Activated CD4-positive, alpha-beta T cell treated with anti-CD3 and anti-CD28 coated beads for 36 hours (primary cell): ENCODE measurements at regions not wholly inside any gene's neighbourhood (a gene's known extent, or its start where the extent isn't known, plus 50 kb on each side); places are given as distances from the start of the nearest gene placed in this dataset.

Experiments used
- ATAC-seq: fragments of 200-7000 bp; cut with Tn5 transposase; one replicate; pipeline ENCODE4 v1.10.0; 2021; ENCODE audit warnings: mild to moderate bottlenecking, moderate library complexity
- CTCF ChIA-PET: fragments of 350-600 bp; sonication (Branson Sonifier 250); formaldehyde crosslinking; loops from one replicate; lab custom pipeline; 2021; ENCODE audit warnings: antibody characterized with exemption; lab: Charles Lee
- POLR2A ChIA-PET: fragments of 350-600 bp; sonication (Branson Sonifier 250); formaldehyde crosslinking; loops from one replicate; lab custom pipeline; 2021; ENCODE audit warnings: antibody characterized with exemption, inconsistent platforms; lab: Charles Lee
- DNase-seq: peaks from one replicate; pipeline ENCODE4 v3.0.0-alpha.2; 2020
- H3K27ac Mint-ChIP-seq: one replicate; pipeline ENCODE4 v1.8.0; 2021; ENCODE audit warnings: mixed read lengths
- H3K27me3 Mint-ChIP-seq: one replicate; pipeline ENCODE4 v1.8.0; 2021; ENCODE audit warnings: mixed read lengths
- H3K36me3 Mint-ChIP-seq: one replicate; pipeline ENCODE4 v1.8.0; 2021; ENCODE audit warnings: low read depth, mixed read lengths
- H3K4me1 Mint-ChIP-seq: one replicate; pipeline ENCODE4 v1.8.0; 2021; ENCODE audit warnings: mixed read lengths
- H3K4me3 Mint-ChIP-seq: one replicate; pipeline ENCODE4 v1.8.0; 2021; ENCODE audit warnings: mild to moderate bottlenecking, moderate library complexity, mixed read lengths
- H3K9me3 Mint-ChIP-seq: one replicate; pipeline ENCODE4 v1.8.0; 2021; ENCODE audit warnings: low read depth, mixed read lengths
- intact Hi-C, 2 experiments: fragments of 100-400 bp; cut with DNase I in 1 of 2; cut with micrococcal nuclease in 1 of 2; formaldehyde crosslinking; loops; one replicate each; pipeline versions ENCODE4 v1.14.2 to v1.15.1; 2022 to 2024; cut with DNase I, micrococcal nuclease

DNA sequence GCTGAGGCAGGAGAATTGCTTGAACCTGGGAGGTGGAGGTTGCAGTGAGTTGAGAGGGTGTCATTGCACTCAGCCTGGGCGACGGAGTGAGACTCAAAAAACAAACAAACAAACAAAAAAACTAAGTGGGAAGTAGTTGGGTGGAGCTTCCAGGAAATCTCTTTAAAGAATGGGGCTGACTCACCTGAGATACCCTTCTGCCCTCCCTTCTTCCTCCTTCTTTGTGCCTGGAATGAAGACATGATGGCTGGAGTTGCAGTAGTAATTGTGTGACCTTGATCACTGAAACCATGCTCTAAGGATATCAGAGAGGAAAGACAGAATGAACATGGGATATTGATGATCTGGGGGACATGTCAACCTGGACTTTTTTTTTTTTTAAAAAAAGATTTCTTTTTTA, 87.6 kb upstream of the MED13L start:
- intact Hi-C loops: no loop called here
- ChIA-PET CTCF (interaction anchor here (0.9 kb wide), 1 partner anchor 14 kb away, joined by 3 read pairs; no protein-coding TSS in a partner anchor), POLR2A (no interaction called here)
- no peaks in the 10 kb centered on the region for H3K27me3 Mint-ChIP-seq
- no peak overlapping the region for H3K4me3 Mint-ChIP-seq
- H3K27ac Mint-ChIP-seq: no peak overlapping the region
- H3K36me3 Mint-ChIP-seq: no peaks in the 10 kb centered on the region
- ATAC-seq: no peak
- H3K4me1 Mint-ChIP-seq: peaks cover 11% of the 10 kb centered on the region
- no peak for DNase-seq
- H3K9me3 Mint-ChIP-seq: no peaks in the 10 kb centered on the region

DNA sequence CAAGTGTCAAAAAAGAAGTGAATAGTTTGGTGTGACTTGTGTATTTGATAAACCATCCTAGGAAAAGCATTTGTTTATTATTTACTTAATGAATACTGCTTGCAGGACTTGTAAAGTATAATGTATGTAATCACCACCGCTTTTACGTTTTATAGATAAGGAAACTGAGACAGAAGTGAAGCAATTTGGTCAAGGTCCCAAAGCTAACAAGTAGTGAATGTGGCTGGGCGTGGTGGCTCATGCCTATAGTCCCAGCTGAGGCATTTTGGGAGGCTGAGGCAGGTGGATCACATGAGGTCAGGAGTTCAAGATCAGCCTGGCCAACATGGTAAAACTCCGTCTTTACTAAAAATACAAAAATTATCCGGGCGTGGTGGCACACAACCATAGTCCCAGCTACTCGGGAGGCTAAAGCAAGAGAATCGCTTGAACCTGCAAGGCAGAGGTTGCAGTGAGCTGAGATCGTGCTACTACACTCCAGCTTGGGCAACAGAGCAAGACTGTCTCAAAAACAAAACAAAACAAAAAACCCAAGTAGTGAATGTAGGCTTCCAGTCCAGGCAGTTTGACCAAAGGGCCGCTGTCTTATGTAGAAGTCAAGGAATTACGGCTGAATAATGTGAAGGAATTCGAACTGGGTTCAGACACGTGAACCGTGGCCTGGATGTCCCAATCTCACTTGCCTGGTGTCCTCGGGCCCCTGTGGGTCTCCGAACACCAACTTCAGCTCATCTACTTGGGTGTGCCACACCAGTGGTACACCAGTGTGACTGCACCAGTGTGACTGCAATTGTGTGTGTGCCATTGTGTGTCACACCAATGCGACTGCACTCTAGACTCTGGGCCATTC, 88.3 kb upstream of the MED13L start:
- POLR2A ChIA-PET: no interaction called here
- ATAC-seq (no peak), DNase-seq (no peak)
- H3K9me3 Mint-ChIP-seq: no peaks in the 10 kb centered on the region
- H3K4me3 Mint-ChIP-seq: no peak overlapping the region
- H3K27ac Mint-ChIP-seq: no peak overlapping the region
- intact Hi-C loops: no loop called here
- peaks cover 5% of the 10 kb centered on the region for H3K4me1 Mint-ChIP-seq
- H3K27me3 Mint-ChIP-seq: no peaks in the 10 kb centered on the region
- CTCF ChIA-PET: no interaction called here
- H3K36me3 Mint-ChIP-seq: no peaks in the 10 kb centered on the region

DNA sequence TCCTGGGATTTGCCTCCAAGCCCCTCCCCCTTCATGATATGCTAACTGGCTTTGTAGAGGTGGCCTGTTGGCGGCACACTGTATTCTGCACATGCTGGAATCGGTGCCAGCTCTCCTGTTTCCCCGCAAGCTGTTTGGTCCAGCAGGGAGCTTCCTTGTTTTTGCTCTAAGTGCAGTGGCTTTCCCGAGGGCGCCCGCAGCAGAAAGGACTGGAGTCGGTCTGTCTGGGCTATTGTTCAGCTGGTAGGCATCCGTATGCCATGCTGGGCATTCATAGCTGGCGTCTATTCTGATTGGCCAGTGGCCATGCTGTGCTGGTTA, 88.9 kb upstream of the MED13L start:
- H3K36me3 Mint-ChIP-seq: no peaks in the 10 kb centered on the region
- ATAC-seq: no peak
- no peak overlapping the region for H3K4me3 Mint-ChIP-seq
- H3K9me3 Mint-ChIP-seq: no peaks in the 10 kb centered on the region
- H3K4me1 Mint-ChIP-seq: peaks cover 2% of the 10 kb centered on the region
- ChIA-PET POLR2A (no interaction called here), CTCF (interaction anchor here (0.6 to 1.2 kb wide), 2 partner anchors 14 to 1083 kb away, joined by 3 read pairs; no protein-coding TSS in a partner anchor)
- no peaks in the 10 kb centered on the region for H3K27me3 Mint-ChIP-seq
- no peak overlapping the region for H3K27ac Mint-ChIP-seq
- DNase-seq: no peak
- intact Hi-C loops: no loop called here

DNA sequence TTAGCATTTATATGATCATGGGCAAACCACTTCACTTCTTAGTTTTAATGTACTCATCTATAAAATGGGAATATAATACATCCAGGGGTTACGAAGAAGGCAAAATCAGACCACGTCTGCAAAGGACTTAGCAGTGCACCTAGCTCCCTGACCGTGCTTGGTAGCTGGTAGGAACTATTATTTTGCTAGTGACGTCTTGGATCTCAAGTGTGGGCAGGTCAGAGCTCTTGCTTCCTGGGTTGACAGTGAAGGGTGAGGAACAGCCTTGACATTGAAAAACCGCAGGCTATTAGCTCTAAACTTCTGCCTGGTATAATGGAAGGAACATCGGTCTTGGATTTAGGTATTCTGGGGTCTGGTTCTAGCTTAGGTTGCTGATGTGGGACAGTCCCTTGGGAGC, 89.3 kb upstream of the MED13L start:
- DNase-seq (no peak), ATAC-seq (no peak)
- H3K4me1 Mint-ChIP-seq: no peaks in the 10 kb centered on the region
- no peaks in the 10 kb centered on the region for H3K27me3 Mint-ChIP-seq
- no peaks in the 10 kb centered on the region for H3K9me3 Mint-ChIP-seq
- no peak overlapping the region for H3K27ac Mint-ChIP-seq
- intact Hi-C loops: no loop called here
- H3K36me3 Mint-ChIP-seq: no peaks in the 10 kb centered on the region
- H3K4me3 Mint-ChIP-seq: no peak overlapping the region
- POLR2A ChIA-PET: no interaction called here
- CTCF ChIA-PET: interaction anchor here (0.6 to 1.2 kb wide), 2 partner anchors 14 to 1083 kb away, joined by 3 read pairs; no protein-coding TSS in a partner anchor

DNA sequence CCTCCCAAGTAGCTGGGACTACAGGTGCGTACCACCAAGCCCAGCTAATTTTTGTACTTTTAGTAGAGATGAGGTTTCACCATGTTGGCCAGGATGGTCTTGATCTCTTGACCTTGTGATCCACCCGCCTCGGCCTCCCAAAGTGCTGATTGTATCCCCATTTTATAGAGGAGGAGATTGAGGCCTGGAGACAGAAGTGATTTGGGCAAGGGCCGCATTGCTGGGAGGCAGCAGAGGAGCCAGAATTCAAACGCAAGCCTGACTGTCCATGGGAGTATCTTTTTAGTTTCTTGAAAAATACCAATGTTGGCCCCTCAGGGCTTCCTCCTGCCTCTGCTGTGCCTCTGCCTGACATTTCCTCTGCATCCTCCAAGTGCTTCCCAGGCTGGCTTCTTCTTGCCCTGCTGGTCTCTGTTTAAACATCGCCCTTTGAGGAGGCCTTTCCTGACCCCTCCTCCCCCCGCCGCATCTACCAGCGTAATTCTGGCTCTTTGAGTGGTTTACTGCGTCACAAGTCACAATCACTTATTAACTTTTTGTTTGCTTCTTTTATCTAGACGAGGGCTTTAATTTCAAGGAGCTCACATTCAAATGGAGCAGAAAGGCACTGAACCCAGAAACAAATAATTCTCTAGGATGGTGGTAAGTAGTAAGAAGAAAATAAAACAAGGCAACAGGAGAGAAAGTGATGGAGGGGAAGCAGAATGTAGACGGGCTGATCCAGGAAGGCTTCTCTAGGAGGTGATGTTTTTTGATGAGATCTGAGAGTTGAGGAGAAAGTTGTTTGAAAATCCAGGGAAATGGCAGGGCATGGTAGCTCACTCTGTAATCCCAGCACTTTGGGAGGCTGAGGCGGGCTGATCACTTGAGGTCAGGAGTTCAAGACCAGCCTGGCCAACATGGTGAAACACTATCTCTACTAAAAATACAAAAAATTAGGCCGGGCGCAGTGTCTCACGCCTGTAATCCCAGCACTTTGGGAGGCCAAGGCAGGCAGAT, 91.0 kb upstream of the MED13L start:
- no peak for DNase-seq
- H3K4me1 Mint-ChIP-seq: no peaks in the 10 kb centered on the region
- no peak overlapping the region for H3K4me3 Mint-ChIP-seq
- H3K9me3 Mint-ChIP-seq: no peaks in the 10 kb centered on the region
- no peak for ATAC-seq
- POLR2A ChIA-PET: interaction anchor here (0.6 kb wide), 1 partner anchor 9 kb away, joined by 3 read pairs; no protein-coding TSS in a partner anchor
- no peaks in the 10 kb centered on the region for H3K27me3 Mint-ChIP-seq
- no peaks in the 10 kb centered on the region for H3K36me3 Mint-ChIP-seq
- CTCF ChIA-PET: no interaction called here
- intact Hi-C loops: no loop called here
- no peak overlapping the region for H3K27ac Mint-ChIP-seq

DNA sequence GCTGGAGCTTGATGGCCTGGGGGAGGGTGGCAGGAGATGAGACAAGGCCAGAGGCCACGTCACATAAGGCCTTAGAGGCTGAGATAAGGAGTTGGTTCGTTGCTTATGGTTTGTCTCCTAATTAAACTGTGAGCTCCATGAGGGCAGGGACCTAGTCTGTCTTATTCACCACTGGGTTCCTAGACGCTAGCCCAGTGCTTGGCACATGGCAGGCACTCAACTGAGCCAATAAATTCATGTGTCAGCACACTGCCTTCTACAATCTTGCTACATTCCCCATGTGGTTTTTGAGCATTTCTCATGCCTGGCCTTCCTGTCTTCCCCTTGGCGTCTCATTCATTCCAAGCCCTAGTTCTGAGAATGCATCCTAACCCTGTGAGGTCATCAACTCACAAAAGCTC, 92.5 kb upstream of the MED13L start:
- ChIA-PET POLR2A (no interaction called here), CTCF (no interaction called here)
- DNase-seq (no peak), ATAC-seq (no peak)
- intact Hi-C loops: no loop called here
- H3K27ac Mint-ChIP-seq: no peak overlapping the region
- no peaks in the 10 kb centered on the region for H3K27me3 Mint-ChIP-seq
- peaks cover 2% of the 10 kb centered on the region for H3K9me3 Mint-ChIP-seq
- H3K4me3 Mint-ChIP-seq: no peak overlapping the region
- H3K36me3 Mint-ChIP-seq: no peaks in the 10 kb centered on the region
- no peaks in the 10 kb centered on the region for H3K4me1 Mint-ChIP-seq

DNA sequence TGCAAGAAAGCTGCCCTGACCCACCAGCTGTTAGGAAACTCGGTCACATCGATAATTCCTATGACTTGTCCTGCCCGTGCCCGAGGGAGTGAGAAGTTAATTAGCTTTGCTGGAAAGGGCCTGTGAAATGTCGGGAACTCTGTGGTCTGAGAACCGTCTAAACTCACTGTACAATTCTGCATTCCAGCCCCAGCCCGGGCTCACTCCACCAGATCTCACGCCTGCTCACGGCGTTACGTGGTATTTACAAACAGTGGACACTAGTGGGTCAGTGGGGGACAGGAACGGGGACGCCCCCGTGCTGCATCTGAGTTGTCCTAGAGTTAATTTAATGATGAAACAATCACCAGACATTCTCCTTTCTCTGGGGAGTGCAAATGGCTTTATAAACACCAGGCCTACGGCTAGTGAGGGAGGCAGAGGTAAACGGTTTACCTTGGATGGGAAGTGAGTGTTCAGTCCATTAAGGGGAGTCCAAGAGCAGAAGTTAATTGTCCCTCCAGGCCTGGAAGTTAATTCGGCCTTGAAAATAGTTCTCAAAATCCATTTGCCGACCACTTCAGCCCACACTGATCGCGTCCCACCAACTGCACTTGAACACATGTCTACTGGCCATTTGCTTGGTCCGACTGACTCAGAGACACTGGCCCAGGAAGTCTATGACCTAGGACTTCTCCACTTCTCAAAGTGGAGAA, 93.5 kb upstream of the MED13L start:
- H3K4me1 Mint-ChIP-seq: peaks cover 7% of the 10 kb centered on the region
- intact Hi-C loops: no loop called here
- H3K27ac Mint-ChIP-seq: no peak overlapping the region
- POLR2A ChIA-PET: no interaction called here
- no peak overlapping the region for H3K4me3 Mint-ChIP-seq
- no peaks in the 10 kb centered on the region for H3K27me3 Mint-ChIP-seq
- H3K36me3 Mint-ChIP-seq: no peaks in the 10 kb centered on the region
- CTCF ChIA-PET: no interaction called here
- no peak for ATAC-seq
- H3K9me3 Mint-ChIP-seq: peaks cover 9% of the 10 kb centered on the region
- DNase-seq: no peak

DNA sequence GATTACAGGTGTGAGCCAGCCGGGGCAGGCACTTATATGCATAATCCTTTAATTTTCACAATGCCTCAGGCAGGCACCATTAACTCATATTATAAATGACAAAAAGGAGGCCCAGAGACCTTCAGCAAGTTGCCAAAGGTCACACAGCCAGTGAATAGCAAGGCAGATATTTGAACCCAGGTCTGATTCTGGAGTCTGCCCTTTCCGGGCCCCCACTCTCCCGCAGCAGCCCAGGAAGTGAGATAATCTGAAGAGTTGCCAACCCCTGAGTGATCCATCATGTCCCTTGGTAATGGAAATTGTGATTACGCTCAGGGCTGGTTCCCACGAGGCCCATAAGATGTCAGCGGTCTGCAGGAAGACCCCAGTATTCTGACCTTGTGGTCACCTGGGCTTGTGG, 95.3 kb upstream of the MED13L start:
- POLR2A ChIA-PET: no interaction called here
- DNase-seq (no peak), ATAC-seq (no peak)
- intact Hi-C loops: no loop called here
- H3K27ac Mint-ChIP-seq: no peak overlapping the region
- no peaks in the 10 kb centered on the region for H3K36me3 Mint-ChIP-seq
- H3K9me3 Mint-ChIP-seq: peaks cover 9% of the 10 kb centered on the region
- CTCF ChIA-PET: interaction anchor here (0.7 kb wide), 1 partner anchor 10 kb away, joined by 3 read pairs; no protein-coding TSS in a partner anchor
- no peak overlapping the region for H3K4me3 Mint-ChIP-seq
- H3K27me3 Mint-ChIP-seq: no peaks in the 10 kb centered on the region
- peaks cover 16% of the 10 kb centered on the region for H3K4me1 Mint-ChIP-seq

DNA sequence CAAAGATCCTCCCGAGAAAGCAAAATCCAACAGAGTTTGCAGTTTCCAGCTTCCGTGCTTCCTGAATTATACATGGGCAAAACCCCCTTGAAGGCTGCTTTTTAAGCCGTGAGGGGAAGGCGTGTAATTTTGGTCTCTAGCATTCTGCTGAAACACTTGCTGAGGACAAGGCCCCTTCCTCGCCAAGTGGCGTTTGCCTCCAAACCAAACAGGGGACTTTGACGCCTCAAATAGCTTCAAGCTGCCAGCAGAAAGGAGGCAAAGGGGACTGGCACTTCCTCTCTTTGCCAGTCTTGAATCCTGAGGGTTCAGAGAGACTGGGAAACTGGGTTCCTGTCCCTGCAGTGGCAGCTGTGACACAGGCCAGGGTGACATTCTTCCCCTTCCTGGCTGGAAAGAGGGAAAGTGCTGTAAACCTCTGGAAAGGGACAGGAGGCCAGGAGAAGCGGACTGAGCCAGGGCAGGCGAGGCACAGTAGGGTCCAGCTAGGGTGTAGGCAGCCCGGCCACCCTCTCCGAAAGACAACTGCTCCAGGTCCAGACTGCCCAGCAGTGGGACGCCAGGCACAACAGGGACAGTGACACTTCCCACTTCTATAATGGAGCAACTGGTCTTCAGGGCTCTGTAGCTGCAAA, 96.2 kb upstream of the MED13L start:
- intact Hi-C loops: no loop called here
- Mint-ChIP-seq H3K9me3 (peaks cover 9% of the 10 kb centered on the region), H3K4me1 (peaks cover 16% of the 10 kb centered on the region), H3K27me3 (no peaks in the 10 kb centered on the region), H3K36me3 (no peaks in the 10 kb centered on the region), H3K27ac (no peak overlapping the region), H3K4me3 (no peak overlapping the region)
- no peak for DNase-seq
- ChIA-PET POLR2A (no interaction called here), CTCF (no interaction called here)
- ATAC-seq: no peak

DNA sequence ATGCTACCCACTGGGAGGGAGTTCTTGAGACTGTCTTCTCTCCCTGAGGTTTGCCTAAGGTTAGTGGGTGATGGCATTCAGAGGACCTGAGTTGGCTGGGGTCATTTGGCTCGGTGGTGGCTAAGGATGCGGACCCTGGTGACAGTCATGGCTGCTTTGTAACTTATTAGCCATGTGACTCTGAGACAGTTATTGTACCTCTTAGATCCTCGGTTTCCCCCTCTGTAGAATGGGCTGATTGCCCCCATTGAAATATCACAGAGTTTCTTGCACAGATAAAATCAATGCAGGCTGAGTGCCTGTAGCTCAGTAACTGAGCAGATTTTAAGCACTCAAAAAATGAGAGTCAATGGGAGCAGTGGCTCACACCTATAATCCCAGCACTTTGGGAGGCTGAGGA, 96.7 kb upstream of the MED13L start:
- intact Hi-C loops: no loop called here
- ATAC-seq (no peak), DNase-seq (no peak)
- peaks cover 16% of the 10 kb centered on the region for H3K4me1 Mint-ChIP-seq
- peaks cover 9% of the 10 kb centered on the region for H3K9me3 Mint-ChIP-seq
- H3K36me3 Mint-ChIP-seq: no peaks in the 10 kb centered on the region
- CTCF ChIA-PET: no interaction called here
- no peak overlapping the region for H3K4me3 Mint-ChIP-seq
- H3K27ac Mint-ChIP-seq: no peak overlapping the region
- H3K27me3 Mint-ChIP-seq: no peaks in the 10 kb centered on the region
- POLR2A ChIA-PET: no interaction called here

DNA sequence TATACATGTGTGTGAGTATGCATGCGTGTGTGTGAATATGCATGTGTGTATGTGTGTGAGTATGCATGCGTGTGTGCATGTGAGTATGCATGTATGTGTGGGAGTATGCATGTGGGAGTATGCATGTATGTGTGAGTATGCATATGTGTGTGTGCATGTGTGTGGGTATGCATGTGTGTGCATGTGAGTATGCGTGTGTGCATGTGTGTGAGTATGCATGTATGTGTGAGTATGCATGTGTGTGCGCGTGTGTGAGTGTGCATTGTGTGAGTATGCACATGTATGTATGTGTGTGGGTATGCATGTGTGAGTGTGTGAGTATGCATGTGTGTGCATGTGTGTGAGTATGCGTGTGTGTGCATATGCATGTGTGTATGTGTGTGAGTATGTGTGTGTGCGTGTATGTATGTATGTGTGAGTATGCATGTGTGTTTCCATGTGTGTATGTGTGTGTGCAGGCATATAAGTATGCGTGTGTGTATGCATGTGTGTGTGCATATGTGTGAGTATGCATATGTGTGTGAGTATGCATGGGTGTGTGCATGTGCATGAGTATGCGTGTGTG, 97.9 kb upstream of the MED13L start:
- ChIA-PET CTCF (no interaction called here), POLR2A (no interaction called here)
- H3K9me3 Mint-ChIP-seq: peaks cover 9% of the 10 kb centered on the region
- ATAC-seq (no peak), DNase-seq (no peak)
- intact Hi-C loops: no loop called here
- no peak overlapping the region for H3K27ac Mint-ChIP-seq
- H3K36me3 Mint-ChIP-seq: no peaks in the 10 kb centered on the region
- no peak overlapping the region for H3K4me3 Mint-ChIP-seq
- H3K27me3 Mint-ChIP-seq: no peaks in the 10 kb centered on the region
- H3K4me1 Mint-ChIP-seq: peaks cover 16% of the 10 kb centered on the region
